ENCODE measurements at regions not wholly inside any gene's neighbourhood (a gene's known extent, or its start where the extent isn't known, plus 50 kb on each side); places are given as distances from the start of the nearest gene placed in this dataset.
A peak's percentile ranks its signal among the peaks of the same experiment; 100 is the strongest.

DNA sequence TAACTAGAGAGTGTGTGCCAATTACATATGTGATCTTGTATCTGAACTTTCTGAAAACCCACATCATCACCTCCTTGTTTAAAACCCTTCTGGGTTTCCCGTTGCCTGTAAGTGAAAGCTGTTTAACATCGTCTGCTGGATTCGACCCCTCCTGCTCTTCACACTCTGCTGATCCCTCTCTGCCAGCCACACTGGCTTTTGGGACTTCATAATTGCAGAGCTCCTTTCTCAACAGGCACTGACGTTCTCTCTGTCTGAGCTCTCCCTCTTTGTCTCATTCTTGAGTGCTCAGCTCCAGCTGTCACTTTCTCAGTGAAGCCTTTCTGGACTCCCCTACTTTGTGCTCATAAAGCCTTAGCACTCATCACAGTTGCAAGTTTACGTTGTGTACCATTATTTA is 153.9 kb downstream of the CEP135 start:
- no peak for DNase-seq
- Histone ChIP-seq H2BK5ac (ENCODE audit: low read depth, low read length, poor library complexity) (no peak overlapping the region), H3K27ac (ENCODE audit: low read depth, low read length) (no peak overlapping the region), H3K79me1 (ENCODE audit: low read length) (no peaks in the 10 kb centered on the region), H3K23ac (ENCODE audit: low read length) (no peak overlapping the region), H2BK120ac (ENCODE audit: insufficient read depth, low read length, poor library complexity) (no peak overlapping the region), H3K9me3 (ENCODE audit: insufficient read depth, low read depth, low read length) (no peaks in the 10 kb centered on the region), H3K4me2 (ENCODE audit: low read length) (no peak overlapping the region), H3K79me2 (ENCODE audit: control insufficient read depth, insufficient read depth, low read length, poor library complexity) (no peaks in the 10 kb centered on the region), H3K27me3 (ENCODE audit: insufficient read depth, low read length) (no peaks in the 10 kb centered on the region), H4K91ac (ENCODE audit: low read depth, low read length) (no peak overlapping the region), H3K4ac (ENCODE audit: low read depth, low read length) (no peak overlapping the region), H3K18ac (ENCODE audit: low read length) (no peak overlapping the region), H2BK12ac (ENCODE audit: low read length) (no peak overlapping the region), H4K8ac (ENCODE audit: low read depth, low read length) (no peak overlapping the region), H2AFZ (ENCODE audit: insufficient read depth, low read length, poor library complexity) (no peak overlapping the region), H3K4me3 (ENCODE audit: low read depth, low read length) (no peak overlapping the region), H3K36me3 (ENCODE audit: control insufficient read depth in 1 of 2, insufficient read depth in 2 of 2, low read length in 2 of 2) (no peaks in the 10 kb centered on the region), H3K9ac (ENCODE audit: low read length) (no peak overlapping the region), H4K12ac (ENCODE audit: low read depth, low read length) (no peak overlapping the region), H2AK5ac (ENCODE audit: low read length) (no peak overlapping the region), H3K14ac (ENCODE audit: low read length) (no peak overlapping the region), H3K4me1 (ENCODE audit: control insufficient read depth in 1 of 2, insufficient read depth in 2 of 2, low read length in 2 of 2) (no peaks in the 10 kb centered on the region)
- no CpG with 5 or more reads among the region's 5 CpGs for WGBS (ENCODE audit: extremely low coverage, insufficient coverage, insufficient read length)

DNA sequence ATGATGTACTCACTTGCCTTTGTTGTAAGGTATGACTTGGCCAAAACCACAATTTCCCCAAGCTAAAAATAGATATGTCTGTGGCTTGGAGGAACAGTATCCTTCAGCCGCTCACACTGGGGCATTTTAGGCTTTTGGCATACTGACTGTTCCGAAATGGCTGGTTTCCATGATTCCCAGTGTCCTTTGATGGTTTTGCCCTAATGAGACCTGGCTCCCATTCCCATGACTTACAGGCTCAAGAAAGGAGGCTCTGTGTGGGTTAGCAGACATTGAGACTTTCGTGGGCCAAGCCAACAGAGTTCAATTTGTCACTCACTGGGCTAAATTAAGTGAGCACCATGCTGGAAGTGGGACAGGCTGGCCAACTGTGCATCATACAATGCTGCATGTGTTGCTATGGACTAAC is 150.6 kb downstream of the CEP135 start:
- H3K27me3 ChIP-seq (ENCODE audit: insufficient read depth, low read length), result no peaks in the 10 kb centered on the region
- H3K23ac ChIP-seq (ENCODE audit: low read length), result no peak overlapping the region
- no peak overlapping the region for H2AFZ ChIP-seq (ENCODE audit: insufficient read depth, low read length, poor library complexity)
- no peak overlapping the region for H3K9ac ChIP-seq (ENCODE audit: low read length)
- H2BK120ac ChIP-seq (ENCODE audit: insufficient read depth, low read length, poor library complexity), result no peak overlapping the region
- no peak overlapping the region for H2BK12ac ChIP-seq (ENCODE audit: low read length)
- no peak overlapping the region for H2BK5ac ChIP-seq (ENCODE audit: low read depth, low read length, poor library complexity)
- no peaks in the 10 kb centered on the region for H3K36me3 ChIP-seq (ENCODE audit: control insufficient read depth in 1 of 2, insufficient read depth in 2 of 2, low read length in 2 of 2)
- H3K79me2 ChIP-seq (ENCODE audit: control insufficient read depth, insufficient read depth, low read length, poor library complexity), result no peaks in the 10 kb centered on the region
- no peak overlapping the region for H4K91ac ChIP-seq (ENCODE audit: low read depth, low read length)
- no peak overlapping the region for H4K8ac ChIP-seq (ENCODE audit: low read depth, low read length)
- H4K12ac ChIP-seq (ENCODE audit: low read depth, low read length), result no peak overlapping the region
- H3K4me3 ChIP-seq (ENCODE audit: low read depth, low read length), result no peak overlapping the region
- H3K18ac ChIP-seq (ENCODE audit: low read length), result peak overlapping the region; percentile 11
- no peaks in the 10 kb centered on the region for H3K4me1 ChIP-seq (ENCODE audit: control insufficient read depth in 1 of 2, insufficient read depth in 2 of 2, low read length in 2 of 2)
- H3K4me2 ChIP-seq (ENCODE audit: low read length), result no peak overlapping the region
- H3K79me1 ChIP-seq (ENCODE audit: low read length), result no peaks in the 10 kb centered on the region
- no peak overlapping the region for H2AK5ac ChIP-seq (ENCODE audit: low read length)
- peaks cover 2% of the 10 kb centered on the region for H3K9me3 ChIP-seq (ENCODE audit: insufficient read depth, low read depth, low read length)
- H3K14ac ChIP-seq (ENCODE audit: low read length), result no peak overlapping the region
- no peak overlapping the region for H3K4ac ChIP-seq (ENCODE audit: low read depth, low read length)
- no peak for DNase-seq
- no peak overlapping the region for H3K27ac ChIP-seq (ENCODE audit: low read depth, low read length)
- no CpG with 5 or more reads among the region's 3 CpGs for WGBS (ENCODE audit: extremely low coverage, insufficient coverage, insufficient read length)

DNA sequence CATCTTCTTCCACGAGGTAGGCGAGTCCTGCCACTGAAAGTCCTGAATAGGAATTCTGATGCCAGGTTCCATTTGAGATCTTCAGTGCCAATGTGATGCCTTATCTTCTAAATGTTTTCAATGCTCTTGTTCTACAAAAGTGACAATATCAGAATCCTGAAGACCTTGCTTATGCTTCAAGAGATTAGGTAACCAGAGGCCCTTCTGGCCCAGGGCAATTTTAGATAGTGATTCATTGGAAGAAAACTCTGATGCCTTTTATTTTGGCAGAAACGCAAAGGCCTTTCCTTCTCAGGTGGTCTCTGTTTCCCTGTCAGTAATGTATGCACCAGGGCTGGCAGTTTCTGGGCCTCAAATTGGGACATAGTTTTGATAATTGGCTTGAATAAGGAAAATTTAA is 144.8 kb downstream of the CEP135 start:
- Histone ChIP-seq H3K4me2 (ENCODE audit: low read length) (no peak overlapping the region), H3K4me3 (ENCODE audit: low read depth, low read length) (no peak overlapping the region), H3K23ac (ENCODE audit: low read length) (no peak overlapping the region), H3K9me3 (ENCODE audit: insufficient read depth, low read depth, low read length) (peaks cover 2% of the 10 kb centered on the region), H2BK5ac (ENCODE audit: low read depth, low read length, poor library complexity) (no peak overlapping the region), H2BK12ac (ENCODE audit: low read length) (no peak overlapping the region), H3K18ac (ENCODE audit: low read length) (no peak overlapping the region), H2BK120ac (ENCODE audit: insufficient read depth, low read length, poor library complexity) (no peak overlapping the region), H3K27me3 (ENCODE audit: insufficient read depth, low read length) (no peaks in the 10 kb centered on the region), H3K27ac (ENCODE audit: low read depth, low read length) (no peak overlapping the region), H4K8ac (ENCODE audit: low read depth, low read length) (no peak overlapping the region), H3K36me3 (ENCODE audit: control insufficient read depth in 1 of 2, insufficient read depth in 2 of 2, low read length in 2 of 2) (no peaks in the 10 kb centered on the region), H3K79me2 (ENCODE audit: control insufficient read depth, insufficient read depth, low read length, poor library complexity) (no peaks in the 10 kb centered on the region), H4K12ac (ENCODE audit: low read depth, low read length) (no peak overlapping the region), H3K14ac (ENCODE audit: low read length) (no peak overlapping the region), H3K4me1 (ENCODE audit: control insufficient read depth in 1 of 2, insufficient read depth in 2 of 2, low read length in 2 of 2) (no peaks in the 10 kb centered on the region), H3K9ac (ENCODE audit: low read length) (no peak overlapping the region), H2AFZ (ENCODE audit: insufficient read depth, low read length, poor library complexity) (no peak overlapping the region), H2AK5ac (ENCODE audit: low read length) (no peak overlapping the region), H4K91ac (ENCODE audit: low read depth, low read length) (no peak overlapping the region), H3K79me1 (ENCODE audit: low read length) (no peaks in the 10 kb centered on the region), H3K4ac (ENCODE audit: low read depth, low read length) (no peak overlapping the region)
- WGBS (ENCODE audit: extremely low coverage, insufficient coverage, insufficient read length), result no CpG with 5 or more reads among the region's 3 CpGs
- peak in 1 of 2 donors; percentile 40 for DNase-seq

DNA sequence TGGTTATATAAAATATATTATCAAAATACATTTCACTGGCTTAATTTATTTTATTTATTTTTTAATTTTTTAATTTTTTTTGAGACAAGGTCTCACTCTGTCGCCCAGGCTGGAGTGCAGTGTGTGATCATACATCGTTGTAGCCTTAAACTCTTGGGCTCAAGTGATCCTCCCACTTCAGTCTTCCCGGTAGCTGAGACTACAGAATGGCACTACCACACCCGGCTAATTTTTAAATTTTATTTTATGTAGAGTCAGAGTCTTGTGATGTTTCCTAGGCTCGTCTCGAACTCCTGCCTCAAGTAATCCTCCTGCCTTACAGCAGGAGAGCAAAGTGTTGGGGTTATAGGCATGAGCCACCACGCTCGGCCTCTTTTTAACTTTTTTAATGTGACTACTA is 143.8 kb downstream of the CEP135 start:
- Histone ChIP-seq H3K79me2 (ENCODE audit: control insufficient read depth, insufficient read depth, low read length, poor library complexity) (no peaks in the 10 kb centered on the region), H4K91ac (ENCODE audit: low read depth, low read length) (no peak overlapping the region), H2BK12ac (ENCODE audit: low read length) (no peak overlapping the region), H3K27ac (ENCODE audit: low read depth, low read length) (no peak overlapping the region), H3K79me1 (ENCODE audit: low read length) (no peaks in the 10 kb centered on the region), H3K18ac (ENCODE audit: low read length) (no peak overlapping the region), H3K4me1 (ENCODE audit: control insufficient read depth in 1 of 2, insufficient read depth in 2 of 2, low read length in 2 of 2) (no peaks in the 10 kb centered on the region), H3K36me3 (ENCODE audit: control insufficient read depth in 1 of 2, insufficient read depth in 2 of 2, low read length in 2 of 2) (no peaks in the 10 kb centered on the region), H2BK120ac (ENCODE audit: insufficient read depth, low read length, poor library complexity) (no peak overlapping the region), H3K4ac (ENCODE audit: low read depth, low read length) (no peak overlapping the region), H3K23ac (ENCODE audit: low read length) (no peak overlapping the region), H3K9me3 (ENCODE audit: insufficient read depth, low read depth, low read length) (peaks cover 2% of the 10 kb centered on the region), H3K14ac (ENCODE audit: low read length) (no peak overlapping the region), H4K12ac (ENCODE audit: low read depth, low read length) (no peak overlapping the region), H3K4me3 (ENCODE audit: low read depth, low read length) (no peak overlapping the region), H3K9ac (ENCODE audit: low read length) (no peak overlapping the region), H2AK5ac (ENCODE audit: low read length) (no peak overlapping the region), H3K4me2 (ENCODE audit: low read length) (no peak overlapping the region), H2BK5ac (ENCODE audit: low read depth, low read length, poor library complexity) (no peak overlapping the region), H2AFZ (ENCODE audit: insufficient read depth, low read length, poor library complexity) (no peak overlapping the region), H3K27me3 (ENCODE audit: insufficient read depth, low read length) (no peaks in the 10 kb centered on the region), H4K8ac (ENCODE audit: low read depth, low read length) (no peak overlapping the region)
- WGBS (ENCODE audit: extremely low coverage, insufficient coverage, insufficient read length), result no CpG with 5 or more reads among the region's 8 CpGs
- no peak for DNase-seq
